CD4-positive, alpha-beta T cell treated with Interleukin-6 at 100 ng/mL for 8 hours (primary cell): ENCODE measurements at regions not wholly inside any gene's neighbourhood (a gene's known extent, or its start where the extent isn't known, plus 50 kb on each side); places are given as distances from the start of the nearest gene placed in this dataset.

ENCODE experiments used
- DNase-seq: peaks from one replicate; pipeline ENCODE4 v3.0.0-alpha.2; 2020; ENCODE audit warnings: mixed read lengths, low spot score

DNA sequence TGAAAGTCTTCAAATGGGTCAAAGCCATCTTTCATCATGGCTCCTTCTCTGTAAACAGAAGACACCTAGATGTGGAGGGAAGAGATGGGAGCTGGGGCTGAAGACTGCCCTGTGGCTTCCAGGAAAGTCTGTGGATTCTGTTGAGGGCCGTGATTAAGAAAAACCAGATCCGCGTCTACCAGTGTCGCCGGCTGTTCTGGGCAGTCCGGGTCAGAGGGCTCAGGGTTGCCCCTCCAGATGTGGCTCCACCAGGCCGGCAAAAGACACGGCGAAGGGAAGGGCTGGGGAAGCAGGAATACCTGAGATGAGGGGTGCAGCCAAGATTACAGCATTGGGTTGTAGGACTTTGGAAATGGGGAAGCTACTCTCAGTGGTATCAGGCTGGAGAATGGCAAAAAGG is 162.6 kb downstream of the RHOU start:
- DNase-seq, result no peak

DNA sequence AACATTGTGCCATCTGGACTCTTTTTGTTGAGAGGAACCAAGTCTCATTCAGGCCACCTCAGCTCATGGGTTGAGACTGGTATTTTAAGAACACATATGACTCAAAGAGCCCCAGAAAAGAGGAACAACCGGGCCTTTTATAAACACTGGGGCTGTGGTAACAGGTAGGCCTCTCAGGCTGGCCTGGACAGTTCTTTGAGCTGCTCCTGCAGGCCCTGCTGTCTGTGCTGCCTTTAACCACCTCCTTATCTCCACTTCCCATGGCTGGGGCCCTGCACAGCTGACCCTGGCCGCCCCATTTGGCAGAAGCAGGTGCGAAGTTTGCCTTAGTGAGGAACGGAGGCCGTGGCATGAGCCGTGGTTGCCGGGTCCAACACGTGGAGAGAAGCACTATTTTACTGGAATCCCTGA is 163.3 kb downstream of the RHOU start:
- DNase-seq, result no peak

- no peak for DNase-seq
Observed at GRCh38 chr1:228899421-228899956, 164.2 kb downstream of the RHOU start.

DNA sequence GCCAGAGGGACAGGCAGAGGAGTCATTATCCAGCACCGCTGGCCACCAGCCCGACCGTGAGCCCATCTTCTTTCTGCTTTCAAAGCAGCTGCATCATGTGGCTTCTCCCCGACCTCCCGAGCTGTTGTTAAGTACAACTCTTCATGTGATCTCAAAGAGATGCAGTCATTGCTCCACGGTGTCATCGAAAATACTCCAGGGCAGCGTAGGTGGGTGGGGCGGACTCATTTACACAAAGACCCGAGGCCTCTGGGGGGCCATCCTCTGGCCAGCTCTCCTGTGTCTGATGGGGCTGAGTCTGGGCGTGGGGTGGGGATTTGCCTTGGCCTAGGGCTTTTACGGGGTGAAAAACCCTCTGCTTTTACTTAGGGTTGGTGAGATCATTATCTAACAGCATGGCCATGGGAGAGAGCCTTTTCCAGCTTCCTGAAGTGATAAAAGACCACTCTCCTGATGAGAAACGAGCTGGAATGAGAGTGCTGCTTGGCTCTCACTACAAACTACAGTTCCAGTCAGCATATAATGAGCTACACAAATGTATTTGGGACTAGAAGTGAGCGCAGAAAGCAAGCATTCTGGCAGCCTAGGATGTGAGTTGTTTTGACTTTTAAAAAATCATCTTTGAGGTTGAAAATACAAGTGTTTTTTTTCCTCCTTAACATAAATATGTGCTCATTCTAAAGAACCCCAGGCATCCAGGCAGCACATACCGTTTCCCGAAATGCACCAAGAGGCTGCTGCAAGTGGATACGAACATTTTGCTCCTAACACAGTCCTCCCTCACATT is 165.0 kb downstream of the RHOU start:
- no peak for DNase-seq

- no peak for DNase-seq
Observed at GRCh38 chr1:228900886-228901392, 165.7 kb downstream of the RHOU start.

DNA sequence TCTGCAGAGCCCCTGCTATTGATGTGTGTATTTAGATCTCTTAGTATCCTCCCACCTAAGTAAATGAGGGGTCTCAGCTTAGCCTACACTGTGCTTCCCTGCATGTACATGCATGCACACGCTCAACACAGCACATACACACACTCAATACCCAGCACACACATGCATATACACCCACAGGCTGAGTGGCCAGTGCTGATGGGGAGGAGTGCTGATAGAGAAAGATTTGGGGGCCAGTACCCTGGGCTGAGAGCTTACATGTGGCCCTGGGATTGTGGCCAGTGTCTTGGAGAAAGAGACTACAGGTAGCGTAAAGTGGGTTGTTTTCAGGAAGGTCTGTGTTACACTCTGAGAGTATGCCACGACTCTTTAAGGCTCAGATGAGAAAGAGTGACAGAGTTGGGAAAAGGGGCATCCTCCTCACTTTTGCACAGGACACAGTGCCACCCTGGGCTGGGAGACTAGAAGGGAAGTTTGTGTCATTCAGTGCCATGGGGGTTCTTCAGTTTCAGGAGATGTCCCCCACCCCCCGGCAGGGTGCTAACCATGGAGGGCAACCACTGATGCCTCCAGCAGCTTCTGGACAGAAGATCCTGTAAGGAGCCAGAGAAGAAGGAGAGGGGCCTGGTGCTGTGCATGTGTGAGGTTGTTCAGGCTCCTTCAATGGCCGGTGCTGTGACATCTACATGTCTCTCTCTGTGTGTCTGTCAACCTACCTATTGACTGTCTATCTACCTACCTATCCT is 166.8 kb downstream of the RHOU start:
- no peak for DNase-seq

DNA sequence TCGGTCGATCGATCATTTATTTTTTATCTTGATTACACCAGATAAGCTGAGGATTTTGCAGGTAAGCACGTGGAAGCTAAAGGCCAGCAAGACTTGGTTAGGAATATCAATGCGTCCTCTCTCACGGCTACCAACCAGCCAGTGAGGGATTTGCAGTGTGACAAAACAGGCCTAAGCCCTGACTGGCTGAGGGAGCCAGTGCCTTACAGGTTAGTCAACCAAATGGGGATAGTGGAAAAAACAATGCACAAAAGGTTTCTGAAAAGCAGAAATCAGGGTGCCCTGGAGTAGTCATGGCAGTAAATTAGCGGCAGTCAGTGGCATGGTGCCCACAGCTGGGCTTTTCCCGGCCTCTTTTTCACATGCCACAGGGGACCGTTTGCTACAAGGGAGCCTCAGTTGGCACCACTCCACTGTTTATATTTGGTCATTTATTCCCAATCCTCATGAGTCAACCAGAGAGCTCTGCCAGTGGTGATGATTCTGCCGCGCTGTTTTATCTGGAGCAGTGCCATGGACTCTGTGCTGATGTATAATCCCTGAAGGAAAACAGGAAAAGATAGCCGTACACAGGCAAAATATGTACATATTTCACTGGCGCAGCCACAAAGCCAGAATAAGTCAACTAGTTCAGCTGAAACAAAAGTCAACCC is 167.6 kb downstream of the RHOU start:
- no peak for DNase-seq

DNA sequence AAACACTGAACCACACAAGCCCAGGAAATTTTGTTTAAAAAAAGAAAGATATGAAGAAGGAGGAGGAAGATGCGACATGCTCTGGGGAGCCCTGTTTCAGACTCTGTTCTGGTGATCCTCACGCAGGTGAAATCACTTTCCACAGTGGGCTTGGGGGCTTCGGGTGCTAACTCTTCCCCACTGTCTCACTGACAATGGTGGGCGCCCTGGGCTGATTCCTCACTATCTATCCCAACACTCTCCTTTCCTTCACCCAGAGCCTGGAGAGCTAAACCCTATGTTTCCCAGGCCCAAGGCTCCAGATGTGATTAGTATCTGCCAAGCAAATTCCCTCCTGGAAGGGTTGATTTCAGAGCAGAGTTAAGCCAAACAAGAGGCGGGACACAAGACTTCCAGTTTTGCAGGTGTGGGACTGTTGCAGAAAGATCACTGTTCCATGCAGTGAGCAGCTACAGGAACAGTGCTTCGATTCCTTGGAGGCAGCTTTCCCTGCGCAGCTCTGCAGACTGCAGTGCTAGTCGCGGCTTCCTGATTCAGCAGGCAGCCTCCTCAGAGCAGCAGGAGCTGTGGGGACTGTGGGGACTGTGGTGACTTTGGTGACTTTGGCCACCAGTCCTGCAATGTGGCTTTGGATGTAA is 168.3 kb downstream of the RHOU start:
- DNase-seq, result no peak

GRCh38 chr1:228904222-228904621 is 168.9 kb downstream of the RHOU start:
- DNase-seq, result no peak

DNA sequence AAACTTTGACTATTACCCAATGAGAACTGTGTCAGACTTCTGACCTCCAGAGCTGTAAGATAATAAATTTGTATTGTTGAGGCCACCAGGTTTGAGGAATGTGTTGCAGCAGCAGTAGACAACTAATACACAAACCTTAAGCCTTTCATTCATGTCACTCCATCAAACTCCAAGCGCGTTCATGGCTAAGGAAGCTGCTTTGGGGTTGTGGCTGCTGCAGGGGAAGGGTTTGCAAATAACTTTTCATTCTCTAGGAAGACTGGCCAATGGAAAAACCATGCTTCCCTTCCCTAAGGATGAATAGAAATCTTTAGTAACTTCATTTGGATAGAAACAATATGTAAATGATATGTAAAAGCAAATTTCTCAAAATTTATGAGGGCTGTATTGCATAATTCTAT is 170.4 kb downstream of the RHOU start:
- DNase-seq, result no peak

DNA sequence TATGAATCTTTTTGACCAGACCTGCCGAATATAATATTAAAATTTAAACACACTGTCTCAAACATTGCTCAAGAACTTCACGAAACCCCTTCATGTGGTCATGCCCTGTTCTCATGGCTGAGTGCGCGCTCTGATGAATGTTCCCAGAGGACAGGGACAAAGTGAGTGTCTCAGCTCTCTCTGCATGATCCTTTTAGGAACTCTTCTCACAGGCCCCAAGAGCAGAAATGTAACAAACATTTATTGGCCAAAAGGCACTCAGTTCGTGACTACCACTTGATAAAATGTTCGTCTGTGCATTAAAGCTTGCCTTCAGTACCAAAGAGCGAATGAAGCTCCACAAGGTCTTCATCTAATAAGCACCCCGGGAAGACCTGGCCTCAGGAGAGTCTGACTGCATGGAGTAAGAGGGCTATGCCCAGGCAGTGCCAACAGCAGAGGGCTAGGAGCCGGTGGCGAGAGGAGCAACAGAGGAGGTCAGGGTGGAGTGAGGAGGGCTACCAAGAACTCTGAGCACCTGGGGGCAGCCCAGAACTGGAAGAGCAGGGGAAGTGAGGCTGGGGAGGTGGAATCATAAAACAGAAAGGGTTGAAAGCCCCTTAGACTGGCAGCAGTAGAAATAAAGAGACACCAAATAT is 171.1 kb downstream of the RHOU start:
- no peak for DNase-seq

- no peak for DNase-seq
Observed at GRCh38 chr1:228911225-228912210, 176.2 kb downstream of the RHOU start.

GRCh38 chr1:228913626-228914414 is 178.5 kb downstream of the RHOU start:
- DNase-seq, result no peak

DNA sequence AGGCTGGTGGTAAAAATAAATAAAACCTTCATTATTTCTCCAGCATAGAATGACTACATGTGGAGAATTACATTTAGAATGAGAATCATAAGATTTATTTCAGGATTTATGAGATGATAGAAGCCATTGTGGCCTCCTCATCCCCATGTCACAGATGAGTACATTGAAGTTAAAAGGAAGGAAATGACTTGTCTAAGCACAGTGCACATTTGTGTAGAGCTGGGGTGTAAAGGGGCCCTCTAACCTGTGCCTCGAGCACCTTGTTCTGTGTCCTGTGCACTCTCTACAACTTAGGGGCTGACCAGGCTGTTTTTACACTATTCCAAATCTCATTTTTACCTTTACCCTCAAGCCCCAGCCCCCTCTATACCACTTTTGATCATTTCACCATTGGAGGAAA is 179.4 kb downstream of the RHOU start:
- DNase-seq, result no peak

- no peak for DNase-seq
Observed at GRCh38 chr1:228917342-228917741, 182.1 kb downstream of the RHOU start.

GRCh38 chr1:228917755-228918154 is 182.5 kb downstream of the RHOU start:
- no peak for DNase-seq

GRCh38 chr1:228918335-228918734 is 183.1 kb downstream of the RHOU start:
- DNase-seq, result no peak

- no peak for DNase-seq
Observed at GRCh38 chr1:228919914-228920313, 184.6 kb downstream of the RHOU start.

DNA sequence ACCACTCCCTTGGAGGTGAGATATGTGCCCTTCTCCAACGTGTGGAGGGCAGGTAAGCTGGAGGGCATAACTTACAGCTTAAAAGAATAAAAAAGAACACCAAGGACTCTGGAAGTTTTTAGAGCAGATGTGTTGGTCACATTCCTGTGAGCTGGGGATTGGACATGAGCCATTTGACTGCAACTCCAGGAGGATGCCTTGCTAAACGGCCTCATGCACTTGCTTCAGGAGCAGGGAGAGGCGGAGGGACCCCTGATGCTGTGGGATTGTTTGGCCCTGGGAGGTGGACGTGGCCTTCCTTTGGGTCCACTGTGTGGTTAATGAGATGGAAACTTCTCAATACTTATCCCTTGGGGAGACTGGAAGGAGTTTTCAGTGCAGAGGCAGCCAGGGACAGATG is 185.6 kb downstream of the RHOU start:
- no peak for DNase-seq

DNA sequence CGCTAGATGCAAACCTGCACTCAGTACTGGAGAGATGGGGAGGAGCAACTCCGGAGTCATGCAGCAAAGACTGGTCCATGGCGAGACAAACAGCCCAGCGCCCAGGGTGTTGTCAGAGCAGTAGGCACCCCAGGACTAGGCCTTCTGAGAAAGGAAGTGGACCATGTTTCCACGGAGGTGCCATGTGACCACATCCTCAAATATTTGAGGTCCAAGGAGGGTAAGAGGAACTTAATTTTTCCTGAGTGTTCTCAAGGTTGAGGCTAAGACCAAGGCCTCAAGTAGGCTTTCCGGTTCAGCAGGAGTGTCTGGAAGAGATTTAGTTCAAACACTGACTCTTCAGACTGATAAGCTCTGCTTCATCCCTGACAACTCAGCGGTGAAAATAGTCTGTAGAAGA is 186.2 kb downstream of the RHOU start:
- DNase-seq, result no peak
